ENCODE measurements at regions not wholly inside any gene's neighbourhood (a gene's known extent, or its start where the extent isn't known, plus 50 kb on each side); places are given as distances from the start of the nearest gene placed in this dataset.
A peak's percentile ranks its signal among the peaks of the same experiment; 100 is the strongest.

GRCh38 chr16:54655121-54655590, 275.5 kb upstream of the IRX5 start:
- intact Hi-C loops (cut with DNase I), result loop anchor here (2.0 kb wide), 2 partner anchors 20 to 274 kb away; no protein-coding TSS in a partner anchor
- TF ChIP-seq CTCF (IDR thresholded peaks at IDR 0.05), result no peak
- Histone ChIP-seq H3K36me3 (no peaks in the 10 kb centered on the region), H3K4me3 (peak overlapping the region; percentile 31 to 42), H3K4me1 (peaks cover 6 to 27% of the 10 kb centered on the region in 2 donors), H3K9me3 (no peaks in the 10 kb centered on the region), H3K27ac (peak overlapping the region; percentile 64 to 74), H3K27me3 (no peaks in the 10 kb centered on the region)
- DNase-seq (ENCODE audit: low spot score in 2 of 2), result no peak

- Histone ChIP-seq H3K27ac (peak overlapping the region; percentile 64 to 74), H3K4me1 (peaks cover 6 to 27% of the 10 kb centered on the region in 2 donors), H3K27me3 (no peaks in the 10 kb centered on the region), H3K36me3 (no peaks in the 10 kb centered on the region), H3K4me3 (peak overlapping the region in 1 of 2 donors; percentile 42), H3K9me3 (no peaks in the 10 kb centered on the region)
- DNase-seq (ENCODE audit: low spot score in 2 of 2), result no peak
- no peak for TF ChIP-seq CTCF (IDR thresholded peaks at IDR 0.05)
- intact Hi-C loops (cut with DNase I), result loop anchor here (2.0 kb wide), 2 partner anchors 20 to 274 kb away; no protein-coding TSS in a partner anchor
These were observed 276.2 kb upstream of the IRX5 start for GRCh38 chr16:54654429-54654828.

- no peak for TF ChIP-seq CTCF (IDR thresholded peaks at IDR 0.05)
- H3K27ac ChIP-seq, result peak overlapping the region in 1 of 2 donors; percentile 28
- H3K9me3 ChIP-seq, result no peaks in the 10 kb centered on the region
- no peaks in the 10 kb centered on the region for H3K27me3 ChIP-seq
- no peak for DNase-seq (ENCODE audit: low spot score in 2 of 2)
- no peaks in the 10 kb centered on the region for H3K36me3 ChIP-seq
- peaks cover 6 to 30% of the 10 kb centered on the region in 2 donors for H3K4me1 ChIP-seq
- H3K4me3 ChIP-seq, result no peak overlapping the region
- intact Hi-C loops (cut with DNase I), result no loop called here
These were observed 278.4 kb upstream of the IRX5 start for GRCh38 chr16:54652201-54652770.

GRCh38 chr16:54651440-54652195, 279.0 kb upstream of the IRX5 start:
- intact Hi-C loops (cut with DNase I), result no loop called here
- Histone ChIP-seq H3K27me3 (no peaks in the 10 kb centered on the region), H3K4me1 (peaks cover 6 to 28% of the 10 kb centered on the region in 2 donors)

GRCh38 chr16:54649876-54650275, 280.8 kb upstream of the IRX5 start:
- intact Hi-C loops (cut with DNase I), result no loop called here
- no peaks in the 10 kb centered on the region for H3K27me3 ChIP-seq

More at GRCh38 chr16:54651440-54652195, 279.0 kb upstream of the IRX5 start:
- no peak for DNase-seq (ENCODE audit: low spot score in 2 of 2)
- no peak for TF ChIP-seq CTCF (IDR thresholded peaks at IDR 0.05)
- H3K9me3 ChIP-seq, result no peaks in the 10 kb centered on the region
- no peak overlapping the region for H3K27ac ChIP-seq
- no peaks in the 10 kb centered on the region for H3K36me3 ChIP-seq
- H3K4me3 ChIP-seq, result no peak overlapping the region

More at GRCh38 chr16:54649876-54650275, 280.8 kb upstream of the IRX5 start:
- Histone ChIP-seq H3K9me3 (no peaks in the 10 kb centered on the region), H3K4me1 (peaks cover 0 to 17% of the 10 kb centered on the region in 2 donors), H3K27ac (peak overlapping the region in 1 of 2 donors; percentile 12), H3K36me3 (no peaks in the 10 kb centered on the region), H3K4me3 (no peak overlapping the region)
- TF ChIP-seq CTCF (IDR thresholded peaks at IDR 0.05), result no peak
- no peak for DNase-seq (ENCODE audit: low spot score in 2 of 2)
